GM23248 (cell line): ENCODE measurements at regions not wholly inside any gene's neighbourhood (a gene's known extent, or its start where the extent isn't known, plus 50 kb on each side); places are given as distances from the start of the nearest gene placed in this dataset.

Experiments used
- DNase-seq: peaks from one replicate; pipeline ENCODE4 v3.0.0-alpha.2; 2015
- H2AFZ ChIP-seq: fragments of 200-600 bp; sonication (generic); 2 replicates; pipeline ENCODE4 v1.6.1; 2016; ENCODE audit warnings: antibody characterized with exemption
- H3F3A ChIP-seq: fragments of 200-600 bp; sonication (generic); 2 replicates; pipeline ENCODE4 v1.6.1; 2016; ENCODE audit warnings: mild to moderate bottlenecking, antibody characterized with exemption, mixed run types; ENCODE audit not compliant: insufficient read depth
- H3K27ac ChIP-seq: fragments of 200-600 bp; sonication (generic); 2 replicates; pipeline ENCODE4 v1.5.1; 2016; ENCODE audit warnings: mild to moderate bottlenecking
- H3K27me3 ChIP-seq: fragments of 200-600 bp; sonication (generic); replicated peaks from 2 replicates; pipeline ENCODE4 v1.6.1; 2016; ENCODE audit warnings: mild to moderate bottlenecking; ENCODE audit not compliant: insufficient read depth
- H3K36me3 ChIP-seq: fragments of 200-600 bp; sonication (generic); 2 replicates; pipeline ENCODE4 v1.6.1; 2016; ENCODE audit warnings: low read depth, mild to moderate bottlenecking
- H3K4me1 ChIP-seq: fragments of 200-600 bp; sonication (generic); 2 replicates; pipeline ENCODE4 v1.6.1; 2016; ENCODE audit warnings: mild to moderate bottlenecking; ENCODE audit not compliant: insufficient read depth
- H3K4me2 ChIP-seq: fragments of 200-600 bp; sonication (generic); one replicate; pipeline ENCODE4 v1.6.1; 2016; ENCODE audit warnings: mild to moderate bottlenecking; ENCODE audit not compliant: unreplicated experiment
- H3K4me3 ChIP-seq: fragments of 200-600 bp; sonication (generic); 2 replicates; pipeline ENCODE4 v1.5.1; 2016; ENCODE audit warnings: mild to moderate bottlenecking
- H3K79me2 ChIP-seq: fragments of 200-600 bp; sonication (generic); 2 replicates; pipeline ENCODE4 v1.6.1; 2016; ENCODE audit warnings: mild to moderate bottlenecking; ENCODE audit not compliant: insufficient read depth
- H3K9ac ChIP-seq: fragments of 200-600 bp; sonication (generic); 2 replicates; pipeline ENCODE4 v1.6.1; 2016; ENCODE audit warnings: mild to moderate bottlenecking
- H3K9me2 ChIP-seq: fragments of 200-600 bp; sonication (generic); 2 replicates; pipeline ENCODE4 v1.6.1; 2016; ENCODE audit warnings: mixed run types, mild to moderate bottlenecking, moderate library complexity; ENCODE audit not compliant: insufficient read depth
- H3K9me3 ChIP-seq: fragments of 200-600 bp; sonication (generic); one replicate; pipeline ENCODE4 v1.6.1; 2017; ENCODE audit warnings: low read depth
- H4K20me1 ChIP-seq: fragments of 200-600 bp; sonication (generic); 2 replicates; pipeline ENCODE4 v1.6.0; 2016; ENCODE audit not compliant: insufficient read depth
- EZH2 ChIP-seq: fragments of 200-600 bp; sonication (generic); IDR thresholded peaks from 2 replicates; pipeline ENCODE4 v1.6.1; 2018; ENCODE audit warnings: antibody characterized with exemption, mild to moderate bottlenecking; ENCODE audit not compliant: insufficient read depth, poor library complexity, severe bottlenecking
- EZH2phosphoT487 ChIP-seq: fragments of 200-600 bp; sonication (generic); IDR thresholded peaks from 2 replicates; pipeline ENCODE4 v1.6.1; 2018; ENCODE audit warnings: antibody characterized with exemption, moderate library complexity, mild to moderate bottlenecking, low read depth; ENCODE audit not compliant: insufficient read depth
- WGBS, 2 experiments: methylation state at CpG; one replicate each; pipeline ENCODE4 v1.1.6; 2015 to 2017; ENCODE audit warnings: low lambda C conversion rate in 2 of 2, low coverage in 1 of 2; ENCODE audit errors: missing lambda C conversion rate in 2 of 2; 5-methylcytosine and 5-hydroxymethylcytosine counted together
- in situ Hi-C: fragments of 300-500 bp; cut with MboI; formaldehyde crosslinking; loops from 2 replicates; pipeline ENCODE4 v1.15.0; 2020

DNA sequence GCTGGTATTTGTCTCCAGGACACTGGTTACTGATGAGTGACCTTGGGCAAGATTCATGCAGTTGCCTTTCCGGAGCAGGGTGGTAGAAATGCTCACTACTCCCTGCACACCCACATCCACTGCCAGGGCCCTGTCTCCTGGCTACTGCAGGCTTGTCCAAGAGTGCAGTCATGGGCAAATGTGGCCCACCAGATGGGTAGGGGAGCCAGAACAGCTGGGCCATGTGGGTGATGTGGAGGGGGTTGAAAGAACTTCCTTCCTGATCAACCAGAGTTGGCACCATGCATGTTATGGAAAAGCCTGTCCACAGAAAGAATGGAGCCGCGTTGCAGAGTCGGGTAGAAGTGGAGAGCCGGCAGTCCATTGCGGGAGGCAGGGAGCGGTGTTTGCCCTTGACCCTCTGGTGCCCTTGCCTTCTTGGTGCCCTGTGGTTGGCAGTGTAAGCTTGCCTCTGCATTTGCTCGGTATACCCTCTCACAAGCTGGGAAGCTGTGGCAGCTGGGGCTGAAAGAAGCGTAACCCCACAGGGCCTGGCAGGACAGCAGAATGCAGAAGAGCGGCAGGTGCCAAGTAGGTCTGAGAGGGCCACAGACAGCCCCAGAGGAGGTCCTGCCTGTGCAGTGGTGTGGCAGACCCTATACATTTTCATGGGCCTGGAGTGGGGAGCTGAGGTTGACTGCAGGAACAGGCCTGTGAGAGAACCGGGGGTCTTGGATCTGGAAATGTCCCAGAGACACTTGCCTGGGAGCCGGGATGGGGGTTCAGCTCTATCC is 253.2 kb downstream of the TFCP2L1 start:
- Histone ChIP-seq H3K79me2 (no peaks in the 10 kb centered on the region), H3K4me3 (no peak overlapping the region), H3K4me1 (no peaks in the 10 kb centered on the region), H3K9me2 (no peaks in the 10 kb centered on the region), H2AFZ (no peak overlapping the region), H3K9me3 (no peaks in the 10 kb centered on the region), H3K4me2 (no peak overlapping the region), H3F3A (no peaks in the 10 kb centered on the region), H3K9ac (no peak overlapping the region), H3K27me3 (peaks cover 93% of the 10 kb centered on the region), H4K20me1 (no peaks in the 10 kb centered on the region), H3K36me3 (no peaks in the 10 kb centered on the region), H3K27ac (no peak overlapping the region)
- no peak for DNase-seq
- TF ChIP-seq EZH2 (no peak), EZH2phosphoT487 (no peak)
- 89 to 91% methylated on average over 12 of the region's 12 CpGs for WGBS, 2 experiments
- in situ Hi-C loops = no loop called here

DNA sequence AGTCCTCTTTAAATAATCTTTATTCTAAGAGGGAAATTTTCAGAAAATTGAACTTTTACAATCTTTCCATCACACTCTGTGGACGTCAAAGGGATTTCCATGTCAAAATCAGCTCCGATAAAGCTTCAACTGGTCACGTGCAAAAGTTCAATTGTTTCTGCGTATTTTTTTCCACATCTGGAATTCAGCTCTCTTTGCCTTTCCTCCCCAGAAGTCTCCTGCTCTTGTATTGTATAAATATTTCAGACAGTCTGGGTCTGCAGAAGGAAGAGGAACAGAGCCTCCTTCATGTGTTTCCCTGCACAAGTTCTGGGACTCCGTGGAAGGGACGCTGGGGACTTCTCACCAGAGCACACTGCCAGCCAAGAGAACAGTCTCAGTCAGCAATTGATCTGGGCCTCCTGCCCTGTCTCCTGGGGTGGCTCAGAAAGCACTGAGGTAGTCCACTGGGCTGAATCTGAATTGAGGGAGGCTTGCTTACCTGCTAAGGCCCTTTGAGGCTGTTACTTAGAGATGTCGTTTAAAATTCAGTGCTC is 251.5 kb downstream of the TFCP2L1 start:
- H2AFZ ChIP-seq = no peak overlapping the region
- no peaks in the 10 kb centered on the region for H3F3A ChIP-seq
- 20 to 23% methylated on average over 7 of the region's 7 CpGs for WGBS, 2 experiments
- no peak overlapping the region for H3K4me2 ChIP-seq
- TF ChIP-seq EZH2 (no peak), EZH2phosphoT487 (no peak)
- no peaks in the 10 kb centered on the region for H3K9me3 ChIP-seq
- no peaks in the 10 kb centered on the region for H4K20me1 ChIP-seq
- no peaks in the 10 kb centered on the region for H3K9me2 ChIP-seq
- no peaks in the 10 kb centered on the region for H3K4me1 ChIP-seq
- H3K79me2 ChIP-seq = no peaks in the 10 kb centered on the region
- no peaks in the 10 kb centered on the region for H3K36me3 ChIP-seq
- no peak overlapping the region for H3K4me3 ChIP-seq
- no peak for DNase-seq
- in situ Hi-C loops = no loop called here
- peaks cover 93% of the 10 kb centered on the region for H3K27me3 ChIP-seq
- H3K27ac ChIP-seq = no peak overlapping the region
- no peak overlapping the region for H3K9ac ChIP-seq

DNA sequence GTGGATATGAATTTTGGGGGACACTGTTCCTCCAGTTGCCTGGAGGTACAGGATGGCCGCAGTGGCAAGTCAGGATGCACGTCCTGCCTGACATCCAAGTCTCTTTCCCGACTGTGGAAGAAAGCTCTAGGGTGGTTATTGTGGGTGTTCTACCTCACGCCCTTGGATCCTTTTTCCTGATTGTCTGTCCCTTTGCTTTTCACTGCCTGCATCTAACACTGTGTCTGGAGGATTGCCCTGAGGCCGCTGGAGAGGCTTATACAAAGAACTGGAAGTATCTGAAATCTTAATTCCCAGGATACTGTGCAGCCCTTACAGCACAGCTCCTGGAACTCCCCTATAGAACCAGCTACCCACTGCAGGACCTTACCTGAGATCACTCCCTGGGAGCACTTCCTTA is 250.5 kb downstream of the TFCP2L1 start:
- Histone ChIP-seq H3K9me2 (no peaks in the 10 kb centered on the region), H3K36me3 (no peaks in the 10 kb centered on the region), H3K4me1 (no peaks in the 10 kb centered on the region), H3K9ac (no peak overlapping the region), H3K4me2 (no peak overlapping the region), H2AFZ (no peak overlapping the region), H3F3A (no peaks in the 10 kb centered on the region), H3K27ac (no peak overlapping the region), H3K79me2 (no peaks in the 10 kb centered on the region), H4K20me1 (no peaks in the 10 kb centered on the region), H3K9me3 (no peaks in the 10 kb centered on the region), H3K27me3 (peaks cover 84% of the 10 kb centered on the region), H3K4me3 (no peak overlapping the region)
- WGBS, 2 experiments = 64 to 65% methylated on average over 5 of the region's 5 CpGs
- in situ Hi-C loops = no loop called here
- no peak for TF ChIP-seq EZH2
- no peak for TF ChIP-seq EZH2phosphoT487
- no peak for DNase-seq

DNA sequence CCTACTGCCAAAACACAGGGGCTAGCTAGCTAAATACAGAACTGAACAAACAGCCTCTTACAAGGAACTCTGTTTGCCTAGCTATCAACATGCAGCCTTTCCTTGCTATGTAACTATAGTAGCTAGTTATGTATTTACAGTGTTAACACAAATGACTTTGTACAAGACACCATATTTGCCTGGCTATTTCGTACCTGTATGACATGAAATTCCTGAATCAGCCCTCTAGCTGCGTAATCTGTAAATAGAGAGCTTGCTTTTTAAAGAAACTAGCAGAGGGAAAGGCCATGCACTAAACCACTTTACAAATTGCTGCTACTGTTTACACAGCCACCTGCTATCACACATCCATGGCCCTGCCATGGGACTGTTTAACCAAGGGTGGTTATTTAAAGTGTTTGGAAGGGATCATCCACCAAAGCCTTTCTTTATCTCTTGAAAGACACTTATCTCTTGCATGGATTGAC is 248.7 kb downstream of the TFCP2L1 start:
- Histone ChIP-seq H3K4me3 (no peak overlapping the region), H3F3A (no peaks in the 10 kb centered on the region), H3K4me2 (no peak overlapping the region), H3K27ac (no peak overlapping the region), H3K4me1 (no peaks in the 10 kb centered on the region), H3K36me3 (no peaks in the 10 kb centered on the region), H3K9me2 (no peaks in the 10 kb centered on the region), H3K9ac (no peak overlapping the region), H3K79me2 (no peaks in the 10 kb centered on the region), H4K20me1 (no peaks in the 10 kb centered on the region), H3K27me3 (peaks cover 71% of the 10 kb centered on the region), H3K9me3 (no peaks in the 10 kb centered on the region), H2AFZ (no peak overlapping the region)
- in situ Hi-C loops = no loop called here
- no peak for DNase-seq
- 53 to 68% methylated on average over 2 of the region's 2 CpGs for WGBS, 2 experiments
- no peak for TF ChIP-seq EZH2
- TF ChIP-seq EZH2phosphoT487 = no peak
